Transverse colon (tissue), 4 donors: ENCODE measurements at regions not wholly inside any gene's neighbourhood (a gene's known extent, or its start where the extent isn't known, plus 50 kb on each side); places are given as distances from the start of the nearest gene placed in this dataset.

ENCODE experiments used
- DNase-seq: peaks from one replicate; pipeline ENCODE4 v3.0.0-alpha.2; 2019
- H3K27ac ChIP-seq, 4 donors: fragments of 200-600 bp; sonication (generic); 2 replicates each; pipeline ENCODE4 v1.5.1; 2016 to 2018; ENCODE audit warnings: inconsistent platforms in 4 of 4
- H3K27me3 ChIP-seq: fragments of 200-600 bp; sonication (generic); 2 replicates; pipeline ENCODE4 v1.5.1; 2017; ENCODE audit warnings: inconsistent platforms
- H3K36me3 ChIP-seq, 4 donors: fragments of 200-600 bp; sonication (generic); 2 replicates each; pipeline ENCODE4 v1.5.1; 2017 to 2019; ENCODE audit warnings: inconsistent platforms in 4 of 4
- H3K4me1 ChIP-seq, 4 donors: fragments of 200-600 bp; sonication (generic); 2 replicates each; pipeline ENCODE4 v1.5.1; 2017 to 2020; ENCODE audit warnings: inconsistent platforms in 4 of 4
- H3K4me3 ChIP-seq, 4 donors: fragments of 200-600 bp; sonication (generic); 1 replicate in 1 of 4; 2 replicates in 3 of 4; pipeline versions ENCODE4 v1.5.1 to v1.6.1; 2017 to 2019; ENCODE audit warnings: inconsistent platforms in 4 of 4
- H3K9me3 ChIP-seq, 2 donors: fragments of 200-600 bp; sonication (generic); 2 replicates each; pipeline ENCODE4 v1.5.1; 2017 to 2019; ENCODE audit warnings: inconsistent platforms in 2 of 2
- CTCF ChIP-seq, 5 experiments: fragments of 200-600 bp in 3 of 5; fragments of 450-650 bp in 2 of 5; sonication (generic) in 3 of 5; IDR thresholded peaks; 1 replicate in 2 of 5; 2 replicates in 3 of 5; pipeline ENCODE4 v1.5.1; 2016 to 2017; ENCODE audit warnings: antibody characterized with exemption in 5 of 5, inconsistent platforms in 3 of 5, mild to moderate bottlenecking in 2 of 5, moderate library complexity in 1 of 5
- EP300 ChIP-seq: sonication (generic); formaldehyde crosslinking; IDR thresholded peaks from one replicate; pipeline ENCODE4 v1.6.1; 2017; ENCODE audit warnings: antibody characterized with exemption, low read depth
- POLR2A ChIP-seq: fragments of 450-650 bp; IDR thresholded peaks from one replicate; pipeline ENCODE4 v1.6.1; 2016; ENCODE audit warnings: antibody characterized with exemption, mild to moderate bottlenecking, moderate library complexity
- POLR2AphosphoS5 ChIP-seq, 3 donors: sonication (generic); formaldehyde crosslinking; IDR thresholded peaks; one replicate each; pipeline ENCODE4 v1.6.1; 2016; ENCODE audit warnings: antibody characterized with exemption in 3 of 3
- WGBS, 2 donors: methylation state at CpG; one replicate each; pipeline ENCODE4 v1.1.5; 2018; ENCODE audit warnings: low coverage in 1 of 2; 5-methylcytosine and 5-hydroxymethylcytosine counted together
- in situ Hi-C, 4 donors: fragments of 200-750 bp; cut with MboI; loops; one replicate each; pipeline versions ENCODE4 v1.15.0 to v1.15.1; 2017; ENCODE audit warnings: low sequenced_read_pairs in 3 of 4, low pct_ligation_motif_present in 1 of 4, low pct_unique_long_range_greater_than_20kb in 1 of 4
- intact Hi-C: fragments of 100-400 bp; cut with DNase I; formaldehyde crosslinking; loops from one replicate; pipeline ENCODE4 v1.15.1; 2023; ENCODE audit warnings: low total_unique reads

GRCh38 chr10:131831561-131831960 lies 69.2 kb upstream of the PPP2R2D start:
- in situ Hi-C loops: no loop called here
- whole genome bisulfite sequencing, 2 donors: 59% methylated on average over 14 of the region's 14 CpGs; no CpG with 5 or more reads in 1 of the 2 donors
- DNase-seq: no peak

GRCh38 chr10:131832056-131832685 lies 68.6 kb upstream of the PPP2R2D start:
- Histone ChIP-seq H3K9me3 (no peaks in the 10 kb centered on the region), H3K4me1 (no peaks in the 10 kb centered on the region), H3K4me3 (no peak overlapping the region), H3K27me3 (peaks cover 3% of the 10 kb centered on the region), H3K27ac (no peak overlapping the region), H3K36me3 (no peaks in the 10 kb centered on the region)
- in situ Hi-C loops (no loop called here), intact Hi-C loops (no loop called here)
- WGBS, 2 donors: 84 to 92% methylated on average over 10 to 17 of the region's 17 CpGs
- TF ChIP-seq POLR2AphosphoS5 (IDR thresholded peaks at IDR 0.05): no peak
- TF ChIP-seq EP300: no peak
- TF ChIP-seq CTCF (IDR thresholded peaks at IDR 0.05): no peak
- TF ChIP-seq POLR2A: no peak
- DNase-seq: no peak

More at GRCh38 chr10:131831561-131831960, 69.2 kb upstream of the PPP2R2D start:
- no peaks in the 10 kb centered on the region for H3K9me3 ChIP-seq
- H3K27ac ChIP-seq: no peak overlapping the region
- no peak overlapping the region for H3K4me3 ChIP-seq
- no peak for TF ChIP-seq EP300
- TF ChIP-seq POLR2AphosphoS5 (IDR thresholded peaks at IDR 0.05): no peak
- no peak for TF ChIP-seq POLR2A
- TF ChIP-seq CTCF (IDR thresholded peaks at IDR 0.05): no peak
- intact Hi-C loops: no loop called here
- no peaks in the 10 kb centered on the region for H3K36me3 ChIP-seq
- no peaks in the 10 kb centered on the region for H3K4me1 ChIP-seq
- H3K27me3 ChIP-seq: peaks cover 3% of the 10 kb centered on the region

GRCh38 chr10:131833013-131833412 lies 67.8 kb upstream of the PPP2R2D start:
- TF ChIP-seq CTCF (IDR thresholded peaks at IDR 0.05) (no peak), POLR2AphosphoS5 (IDR thresholded peaks at IDR 0.05) (no peak), EP300 (no peak), POLR2A (no peak)
- 57 to 82% methylated on average over 1 to 5 of the region's 5 CpGs for WGBS, 2 donors
- peaks cover 3% of the 10 kb centered on the region for H3K27me3 ChIP-seq
- intact Hi-C loops (no loop called here), in situ Hi-C loops (no loop called here)
- no peak overlapping the region for H3K4me3 ChIP-seq
- H3K36me3 ChIP-seq: no peaks in the 10 kb centered on the region
- no peak overlapping the region for H3K27ac ChIP-seq
- no peaks in the 10 kb centered on the region for H3K4me1 ChIP-seq
- no peak for DNase-seq
- H3K9me3 ChIP-seq: no peaks in the 10 kb centered on the region

GRCh38 chr10:131833446-131834080 lies 67.2 kb upstream of the PPP2R2D start:
- H3K27me3 ChIP-seq: peaks cover 3% of the 10 kb centered on the region
- 80% methylated on average over 14 of the region's 14 CpGs; no CpG with 5 or more reads in 1 of the 2 donors for WGBS, 2 donors

More at GRCh38 chr10:131833446-131834080, 67.2 kb upstream of the PPP2R2D start:
- Histone ChIP-seq H3K36me3 (no peaks in the 10 kb centered on the region), H3K27ac (no peak overlapping the region), H3K4me1 (no peaks in the 10 kb centered on the region), H3K4me3 (no peak overlapping the region), H3K9me3 (no peaks in the 10 kb centered on the region)
- no peak for DNase-seq
- TF ChIP-seq CTCF (IDR thresholded peaks at IDR 0.05) (no peak), POLR2A (no peak), EP300 (no peak), POLR2AphosphoS5 (IDR thresholded peaks at IDR 0.05) (no peak)
- intact Hi-C loops (no loop called here), in situ Hi-C loops (no loop called here)
